Hematopoietic multipotent progenitor cell treated with erythropoietin and hydrocortisone succinate and interleukin-3 and kit ligand, for 4 days (in vitro differentiated cells): ENCODE measurements at regions not wholly inside any gene's neighbourhood (a gene's known extent, or its start where the extent isn't known, plus 50 kb on each side); places are given as distances from the start of the nearest gene placed in this dataset.
"Not testable (repeated sequence)": the region's sequence is repeated elsewhere in the genome, so short reads cannot be mapped to it uniquely, and the experiment has no call there.

Source experiments
- DNase-seq: peaks from one replicate; pipeline ENCODE4 v3.0.0-alpha.2; 2015

DNA sequence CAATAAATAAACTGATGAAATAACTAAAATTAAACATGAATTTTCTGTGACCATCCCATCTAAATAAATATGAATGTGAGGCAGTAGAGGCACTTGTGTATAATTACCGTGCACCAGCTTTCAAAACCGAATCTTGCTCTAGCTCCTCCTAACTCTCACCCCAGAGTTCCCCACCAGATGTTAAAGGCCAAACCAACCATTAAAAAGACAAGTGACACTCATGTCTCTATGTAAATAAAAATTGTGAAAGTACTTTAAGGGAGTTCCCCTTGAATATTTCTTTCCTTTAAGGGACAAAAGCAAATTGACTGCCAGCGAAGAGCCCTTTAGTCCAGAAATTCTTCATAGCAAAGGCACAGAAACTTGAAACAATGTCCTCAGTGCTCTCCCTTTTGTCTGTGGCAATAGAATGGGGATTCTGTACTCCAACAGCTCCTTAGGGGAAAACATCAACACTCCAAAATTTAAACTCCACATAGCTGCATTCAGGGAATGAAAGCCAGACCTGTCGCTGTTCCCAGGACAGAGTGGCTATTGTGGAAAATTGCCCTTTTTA, 101.7 kb upstream of the SOX21 start:
- no peak for DNase-seq

DNA sequence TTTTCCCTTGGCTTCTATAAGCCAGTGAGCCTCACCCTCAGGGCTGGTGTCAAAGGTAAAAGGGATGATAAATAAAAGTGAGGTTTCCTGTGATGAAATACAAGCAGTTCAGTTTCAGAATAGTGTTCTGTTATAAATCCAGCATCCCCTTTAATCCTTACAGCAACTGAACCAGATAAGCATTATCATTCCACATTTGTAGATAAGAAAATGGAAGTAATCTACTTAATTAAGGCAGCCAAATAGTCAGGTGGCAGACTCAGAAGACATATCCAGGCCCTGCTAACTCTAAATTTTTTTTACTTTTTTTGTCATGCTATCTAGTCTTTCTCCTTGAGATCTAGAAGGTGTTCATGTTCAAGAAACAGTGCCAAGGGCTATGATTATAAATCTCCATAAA, 99.4 kb upstream of the SOX21 start:
- no peak for DNase-seq

DNA sequence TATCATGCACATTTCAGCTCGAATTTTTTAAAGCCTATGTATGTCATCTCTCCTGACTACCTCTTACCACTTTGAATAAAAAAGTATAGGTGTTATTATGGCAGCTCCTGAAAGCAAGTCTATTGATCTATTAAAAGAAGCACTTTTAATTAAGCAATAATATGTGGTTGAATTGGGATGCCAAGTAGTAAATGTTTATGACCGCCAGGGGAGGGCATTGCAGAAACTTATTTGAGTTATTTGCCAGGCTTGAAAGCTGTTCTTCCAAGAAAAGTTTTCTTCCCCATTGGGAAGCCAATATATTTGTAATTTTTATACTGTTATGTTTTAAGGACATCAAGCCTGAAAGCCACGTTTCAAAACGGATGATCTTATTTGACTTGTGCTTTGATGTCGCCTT, 88.1 kb upstream of the SOX21 start:
- DNase-seq: no peak

GRCh38 chr13:94799299-94799698, 87.0 kb upstream of the SOX21 start:
- DNase-seq: no peak

DNA sequence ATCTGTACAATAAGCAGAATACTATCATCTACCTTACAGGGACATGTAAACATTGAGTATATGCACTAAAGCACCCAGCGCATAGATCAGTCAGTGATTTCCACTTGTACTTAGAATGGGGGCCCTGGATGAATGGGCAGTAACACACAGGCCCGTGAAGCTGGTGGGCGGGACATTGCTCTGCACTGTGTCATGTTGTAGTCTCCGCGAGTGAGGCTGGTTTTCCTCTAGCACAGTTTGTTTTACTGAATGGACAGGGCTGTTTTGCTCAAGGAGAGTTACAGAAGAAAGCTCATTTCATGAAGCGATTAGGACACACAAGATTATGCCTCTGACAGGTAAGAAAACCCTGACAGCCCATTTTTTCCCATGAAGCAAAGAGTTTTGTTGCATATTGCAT, 86.4 kb upstream of the SOX21 start:
- no peak for DNase-seq

DNA sequence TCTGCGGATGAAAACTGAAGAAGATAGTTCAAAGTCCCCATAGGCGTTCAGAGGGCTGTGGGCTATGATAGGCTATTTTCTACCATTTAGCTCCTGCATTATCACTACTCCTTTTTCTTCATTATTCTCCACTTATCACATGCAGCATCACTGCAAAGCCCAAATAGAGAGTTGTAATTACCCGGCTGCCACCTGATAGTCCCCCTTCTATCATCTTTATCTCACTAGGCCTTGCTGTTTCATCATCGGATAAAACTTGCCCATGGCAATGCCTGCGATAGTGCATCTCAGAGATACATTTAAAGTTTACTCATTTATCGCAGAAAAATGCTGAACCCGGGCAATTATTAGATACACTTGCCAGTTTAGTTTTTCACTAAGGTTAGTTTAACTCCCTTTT, 82.9 kb upstream of the SOX21 start:
- DNase-seq: no peak

DNA sequence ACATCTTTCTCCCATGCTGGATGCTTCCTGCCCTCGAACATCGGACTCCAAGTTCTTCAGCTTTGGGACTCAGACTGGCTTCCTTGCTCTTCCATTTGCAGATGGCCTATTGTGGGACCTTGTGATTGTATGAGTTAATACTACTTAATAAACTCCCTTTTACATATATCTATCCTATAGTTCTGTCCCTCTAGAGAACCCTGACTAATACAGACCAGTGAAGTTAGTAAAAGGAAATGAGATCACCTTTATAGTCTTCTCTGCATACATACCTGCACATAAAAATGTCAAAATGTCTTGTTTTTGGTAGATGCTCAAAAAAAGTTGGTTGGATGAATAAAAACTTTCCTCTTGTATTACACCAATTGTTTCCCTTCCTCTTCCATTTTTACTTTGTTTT, 73.9 kb upstream of the SOX21 start:
- DNase-seq: not testable (repeated sequence)

- DNase-seq: no peak
Observed at GRCh38 chr13:94784066-94784465, 71.7 kb upstream of the SOX21 start.

DNA sequence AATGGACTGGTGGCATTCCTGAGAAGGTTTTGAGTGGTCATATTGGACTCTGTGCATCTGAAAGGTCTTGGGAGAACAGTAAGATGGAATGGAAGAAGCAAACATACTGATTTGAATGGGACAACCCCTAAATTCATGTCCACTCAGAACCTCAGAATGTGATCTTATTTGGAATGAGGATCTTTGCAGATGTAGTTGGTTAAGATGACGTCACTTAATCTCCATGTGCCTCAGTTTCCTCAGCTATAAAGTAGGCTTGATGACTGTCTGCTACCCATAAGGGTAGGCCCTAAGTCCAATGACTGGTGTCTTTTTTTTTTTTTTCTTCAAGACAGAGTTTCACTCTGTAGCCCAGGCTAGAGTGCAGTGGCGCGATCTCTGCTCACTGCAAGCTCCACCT, 71.1 kb upstream of the SOX21 start:
- no peak for DNase-seq

- no peak for DNase-seq
Observed at GRCh38 chr13:94780421-94780820, 68.1 kb upstream of the SOX21 start.

GRCh38 chr13:94778986-94779385, 66.6 kb upstream of the SOX21 start:
- no peak for DNase-seq

- DNase-seq: no peak
Observed at GRCh38 chr13:94778585-94778984, 66.2 kb upstream of the SOX21 start.

GRCh38 chr13:94776956-94777355, 64.6 kb upstream of the SOX21 start:
- DNase-seq: no peak

GRCh38 chr13:94776300-94776699, 64.0 kb upstream of the SOX21 start:
- no peak for DNase-seq

GRCh38 chr13:94765814-94766213, 53.5 kb upstream of the SOX21 start:
- DNase-seq: no peak

DNA sequence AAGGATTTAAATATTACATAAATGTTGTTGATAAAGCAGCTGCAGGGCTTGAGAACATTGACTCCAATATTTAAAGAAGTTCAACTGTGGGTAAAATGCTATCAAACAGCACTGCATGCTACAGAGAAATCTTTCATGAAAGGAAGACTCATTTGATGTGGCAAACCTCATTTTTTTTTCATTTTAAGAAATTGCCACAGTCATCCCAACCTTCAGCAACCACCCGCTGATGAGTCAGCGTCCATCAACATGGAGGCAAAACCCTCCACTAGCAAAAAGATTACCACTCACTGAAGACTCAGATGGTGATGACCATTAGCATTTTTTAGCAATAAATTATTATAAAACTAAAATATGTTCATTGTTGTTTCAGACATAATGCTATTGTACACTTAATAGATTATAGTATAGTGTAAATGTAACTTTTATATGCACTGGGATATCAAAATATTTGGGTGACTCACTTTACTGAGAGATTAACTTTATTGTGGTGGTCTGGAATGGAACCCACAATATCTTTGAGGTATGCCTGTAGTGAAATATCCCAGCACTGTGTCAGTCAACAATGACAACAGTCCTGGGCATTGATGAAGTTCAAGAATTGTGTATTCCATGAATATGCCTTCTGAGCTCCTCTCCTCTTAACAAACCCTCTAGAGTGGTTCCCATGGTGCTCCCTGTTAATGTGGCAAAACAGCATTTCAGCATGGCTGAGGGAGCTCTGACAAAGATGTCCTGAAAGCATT, 52.4 kb upstream of the SOX21 start:
- peak; percentile 12 for DNase-seq
